Stimulated activated CD8-positive, alpha-beta memory T cell treated with anti-CD3 and anti-CD28 coated beads, Interleukin-2, amount 100 ng/mL, for 48 hours (primary cell): ENCODE measurements at regions not wholly inside any gene's neighbourhood (a gene's known extent, or its start where the extent isn't known, plus 50 kb on each side); places are given as distances from the start of the nearest gene placed in this dataset.

ENCODE experiments used
- DNase-seq, 2 donors: peaks; one replicate each; pipeline ENCODE4 v3.0.0-alpha.2; 2020; ENCODE audit warnings: low read depth in 2 of 2

- DNase-seq = no peak
Observed at GRCh38 chr7:32428546-32428945, 61.6 kb downstream of the LSM5 start.

DNA sequence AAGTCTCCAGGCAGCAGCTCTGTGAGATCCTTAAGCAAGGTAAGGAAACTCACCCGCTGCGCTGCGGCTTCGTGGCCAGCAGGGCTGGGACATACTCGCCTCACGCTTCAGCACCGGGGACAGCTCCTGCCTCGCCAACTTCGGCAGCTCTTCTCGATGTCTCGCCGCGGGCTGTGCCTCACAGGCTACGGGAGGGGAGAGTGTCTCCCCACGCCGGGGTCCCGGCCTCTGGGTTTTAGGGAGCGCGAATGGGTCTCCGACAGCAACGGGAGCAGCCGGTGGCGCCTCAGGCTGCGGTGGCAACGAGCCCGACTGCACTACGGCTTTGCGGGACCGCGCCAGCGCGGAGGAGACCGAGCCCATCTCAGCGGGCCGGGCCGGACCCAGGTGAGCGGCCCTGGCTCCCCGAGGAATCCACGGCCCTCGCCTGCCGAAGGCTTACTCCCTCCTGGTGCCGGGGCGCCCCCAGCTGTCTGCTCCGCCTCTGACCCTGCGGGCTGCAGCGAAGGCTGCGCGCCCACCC is 62.4 kb downstream of the LSM5 start:
- peak; percentile 58 to 60 for DNase-seq

- DNase-seq = no peak
Observed at GRCh38 chr7:32416846-32417245, 73.3 kb downstream of the LSM5 start.

DNA sequence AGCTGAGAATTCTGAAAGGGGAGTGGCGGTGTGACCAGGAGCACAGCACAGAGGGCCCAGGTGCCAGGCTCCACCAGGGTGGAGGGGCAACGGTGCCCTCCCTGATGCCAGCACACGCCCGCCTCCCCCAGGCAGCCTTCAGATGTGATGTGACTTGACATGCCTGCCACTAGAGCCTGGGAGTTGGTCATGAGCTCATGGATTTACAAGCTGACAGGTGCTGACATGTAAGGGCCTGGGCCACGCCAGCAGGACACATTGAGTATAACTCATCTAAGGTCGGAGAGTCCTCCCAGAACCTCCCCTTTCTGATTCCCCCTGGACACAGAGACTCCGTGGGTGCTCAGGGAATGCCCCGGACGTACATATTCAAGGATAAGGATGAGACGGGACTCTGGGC is 74.2 kb downstream of the LSM5 start:
- no peak for DNase-seq

DNA sequence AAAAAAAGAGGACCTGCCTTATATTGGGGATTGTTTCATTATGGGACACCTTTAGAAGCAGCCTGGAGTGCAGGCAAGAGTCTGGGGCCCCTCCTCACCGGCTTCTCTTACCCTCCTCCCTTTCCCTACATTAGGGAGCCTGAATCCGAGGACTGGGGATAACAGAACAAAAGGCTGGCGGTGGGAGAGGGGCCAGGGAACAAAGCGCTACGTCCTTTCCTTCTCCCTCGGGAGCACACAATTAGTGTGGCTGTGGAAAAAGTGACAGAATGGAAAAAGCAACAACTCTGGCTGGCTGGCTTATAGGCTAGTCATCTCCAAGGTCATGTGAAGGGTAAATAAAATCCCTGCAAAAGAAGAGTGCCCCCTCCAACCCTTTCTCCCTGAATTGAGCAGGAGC is 74.7 kb downstream of the LSM5 start:
- DNase-seq = no peak

- DNase-seq = no peak
Observed at GRCh38 chr7:32412471-32412870, 77.7 kb downstream of the LSM5 start.

GRCh38 chr7:32410545-32410944 is 79.6 kb downstream of the LSM5 start:
- no peak for DNase-seq

- no peak for DNase-seq
Observed at GRCh38 chr7:32406386-32406785, 83.8 kb downstream of the LSM5 start.

- no peak for DNase-seq
Observed at GRCh38 chr7:32403463-32404229, 86.5 kb downstream of the LSM5 start.

DNA sequence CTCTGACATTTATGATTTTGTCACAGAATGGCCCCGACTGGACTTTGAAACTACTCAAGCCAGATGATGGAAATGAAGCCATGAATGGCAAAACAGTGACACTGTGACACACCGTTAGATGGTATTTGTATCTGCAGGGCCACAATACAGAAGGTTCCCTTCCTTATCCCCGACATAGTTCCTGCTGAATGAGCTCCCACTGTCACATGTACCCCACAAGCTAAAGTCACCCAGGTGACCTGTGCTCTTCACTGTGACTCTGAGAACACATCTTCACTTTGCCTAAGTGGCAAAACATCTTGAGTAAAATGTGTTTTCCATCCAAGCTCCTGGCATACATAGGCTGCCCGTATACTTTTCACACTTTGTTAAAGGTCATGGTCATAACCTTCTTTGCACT is 89.5 kb downstream of the LSM5 start:
- DNase-seq = no peak

DNA sequence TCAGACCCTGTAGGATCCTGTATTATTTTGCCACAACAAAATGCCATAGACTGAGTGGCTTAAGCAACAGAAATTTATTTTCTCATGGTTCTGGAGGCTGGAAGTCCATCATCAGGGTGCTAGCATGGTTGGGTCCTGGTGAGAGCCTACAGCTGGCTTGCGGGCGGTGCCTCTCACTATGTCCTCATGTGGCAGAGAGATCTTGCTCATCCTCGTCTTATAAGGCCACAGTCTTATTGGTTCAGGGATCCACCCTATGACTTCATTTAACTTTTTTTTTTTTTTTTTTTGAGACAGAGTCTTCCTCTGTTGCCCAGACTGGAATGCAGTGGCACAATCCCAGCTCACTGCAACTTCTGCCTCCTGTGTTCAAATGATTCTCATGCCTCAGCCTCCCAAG is 90.9 kb downstream of the LSM5 start:
- no peak for DNase-seq

DNA sequence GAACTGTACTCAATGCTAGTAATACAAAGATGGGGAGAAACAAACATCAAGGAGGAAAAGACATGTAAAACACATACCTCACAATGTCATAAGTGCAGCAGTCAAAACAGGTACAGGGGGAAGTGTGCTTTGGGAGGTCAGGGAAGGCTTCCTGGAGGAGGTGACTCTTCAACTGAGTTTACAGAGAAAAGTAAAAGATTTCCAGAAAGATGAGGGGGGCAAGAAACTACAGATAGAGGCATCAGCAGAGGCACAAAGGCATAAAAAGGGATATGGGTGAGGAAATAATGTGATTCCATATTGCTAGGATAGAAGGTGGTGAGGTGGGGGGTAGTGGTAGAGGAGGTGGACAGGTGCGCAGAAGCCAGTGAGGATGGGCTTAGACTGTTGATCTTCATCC is 95.0 kb downstream of the LSM5 start:
- no peak for DNase-seq

GRCh38 chr7:32393861-32394260 is 96.3 kb downstream of the LSM5 start:
- no peak for DNase-seq

DNA sequence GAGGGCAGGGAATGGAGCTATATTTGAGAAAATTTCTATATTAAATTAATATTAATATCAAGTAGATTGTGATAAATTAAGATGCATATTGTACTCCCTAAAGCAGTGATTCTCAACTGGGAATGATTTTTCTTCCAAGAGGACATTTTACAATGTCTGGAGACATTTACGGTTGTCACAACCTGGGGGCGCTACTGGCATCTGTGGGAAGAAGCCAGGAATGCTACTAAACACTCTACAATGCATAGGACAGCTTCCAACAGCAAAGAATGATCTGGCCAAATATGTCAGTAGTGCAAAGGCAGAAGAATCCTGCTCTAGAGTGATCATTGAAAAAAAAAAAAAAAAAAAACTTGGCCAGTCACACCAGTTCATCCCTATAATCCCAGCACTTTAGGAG is 100.0 kb downstream of the LSM5 start:
- no peak for DNase-seq

DNA sequence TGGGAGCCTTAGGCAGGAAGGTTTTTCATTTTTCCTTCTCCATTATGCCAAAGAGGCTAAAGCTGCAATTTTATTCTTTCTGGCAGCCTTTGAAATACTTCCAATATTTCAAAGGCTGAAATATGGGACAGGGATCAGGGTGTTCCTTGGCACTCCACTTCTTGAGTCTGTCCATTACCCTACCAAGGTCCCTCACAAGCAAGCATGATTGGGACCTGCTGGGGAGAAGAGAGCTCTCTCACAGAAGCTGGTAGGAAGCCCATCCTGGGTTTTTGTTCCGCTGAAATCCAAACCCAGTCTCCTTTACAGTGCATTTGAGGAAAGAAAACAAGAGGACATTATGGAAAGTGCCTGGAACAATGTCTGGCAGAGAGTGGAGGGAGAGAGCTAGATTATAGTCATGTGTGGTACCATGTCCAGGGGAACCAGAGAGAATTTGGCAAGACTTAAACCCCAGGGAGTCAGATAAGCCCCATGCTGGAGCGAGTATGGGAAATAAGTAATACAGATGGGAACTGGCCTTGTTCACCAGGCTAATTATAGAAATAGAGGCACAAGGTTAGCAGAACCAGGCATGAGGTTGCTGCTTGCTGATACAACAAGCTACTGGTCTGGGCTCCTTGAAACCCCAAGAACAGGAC is 104.7 kb downstream of the LSM5 start:
- no peak for DNase-seq

DNA sequence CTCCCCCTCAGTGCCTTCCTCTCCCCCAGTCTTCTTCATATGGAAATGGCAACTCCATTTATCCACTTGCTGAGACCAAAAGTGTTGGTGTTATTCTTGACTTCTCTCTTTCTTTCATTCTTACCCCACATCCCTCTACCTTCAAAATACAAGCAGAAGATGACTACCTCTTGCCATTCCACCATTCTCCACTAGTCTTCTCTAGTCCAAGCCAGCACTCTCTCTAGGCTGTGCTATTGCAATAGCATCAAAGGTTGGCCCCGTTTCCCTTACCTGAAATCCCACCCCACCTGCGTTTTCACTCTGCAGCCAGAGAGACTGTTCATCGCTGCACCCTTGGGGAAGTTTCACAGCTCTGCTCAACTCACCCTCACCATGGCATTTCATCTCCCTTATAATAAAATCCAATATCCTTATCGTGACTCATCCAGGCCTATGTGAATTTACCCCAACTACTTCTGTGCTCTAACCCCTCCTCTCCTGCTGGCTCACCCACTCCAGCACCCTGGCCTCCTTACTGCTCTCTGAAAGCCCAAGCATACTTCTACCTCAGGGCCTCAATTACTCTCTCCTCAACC is 109.1 kb downstream of the LSM5 start:
- DNase-seq = no peak

DNA sequence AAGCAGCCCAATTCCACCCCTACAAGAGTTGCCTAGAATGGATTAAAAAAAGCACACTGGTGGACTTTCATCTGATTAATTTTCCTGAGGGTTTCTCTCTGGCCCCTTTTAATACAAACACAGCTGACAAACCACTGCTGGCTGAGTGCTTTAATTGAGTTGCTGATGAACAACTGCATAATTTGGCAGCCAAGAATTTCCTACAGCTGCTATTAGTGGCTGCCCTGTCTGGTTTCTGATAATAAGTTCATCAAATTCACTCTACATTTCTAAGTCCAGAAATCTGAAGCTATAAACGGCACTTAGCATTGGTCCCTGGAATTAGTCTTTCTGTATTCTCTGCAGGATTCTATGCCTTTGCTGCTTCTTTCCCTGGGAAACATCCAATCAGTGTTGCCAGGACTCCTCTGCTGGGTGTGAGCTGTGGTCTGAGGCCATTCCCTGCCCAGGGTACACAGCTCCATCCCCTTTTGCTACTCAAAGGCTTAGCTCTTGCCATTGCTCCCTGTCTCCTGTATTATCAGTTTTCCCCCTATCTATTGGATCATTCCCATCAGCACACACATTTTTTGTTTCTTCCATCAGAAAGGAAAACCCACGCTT is 110.6 kb downstream of the LSM5 start:
- DNase-seq = no peak

DNA sequence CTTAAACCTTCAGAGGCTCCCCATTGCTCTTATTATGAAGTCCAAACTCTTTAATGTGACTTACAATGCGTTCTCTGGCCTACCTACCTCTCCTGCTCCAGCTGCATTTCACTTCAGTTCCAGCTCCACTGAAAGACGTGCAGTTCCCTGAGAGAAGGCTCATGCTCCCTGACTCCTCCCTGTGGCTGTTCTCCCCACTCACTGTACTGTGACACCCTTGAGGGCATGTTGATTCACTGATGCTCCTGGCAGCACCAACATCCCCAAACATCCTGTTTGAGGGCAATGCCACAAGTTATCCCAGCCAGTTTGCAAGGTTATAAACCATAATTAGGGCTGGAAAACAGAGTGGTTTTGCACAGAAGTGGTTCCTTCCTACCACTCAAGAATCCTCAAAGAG is 111.2 kb downstream of the LSM5 start:
- DNase-seq = no peak

- no peak for DNase-seq
Observed at GRCh38 chr7:32364581-32364980, 125.6 kb downstream of the LSM5 start.

GRCh38 chr7:32360127-32360526 is 130.1 kb downstream of the LSM5 start:
- no peak for DNase-seq

- no peak for DNase-seq
Observed at GRCh38 chr7:32357535-32358277, 132.5 kb downstream of the LSM5 start.

- DNase-seq = peak; percentile 3 to 5
Observed at GRCh38 chr7:32347244-32347828, 142.8 kb downstream of the LSM5 start.
